ENCODE measurements at regions not wholly inside any gene's neighbourhood (a gene's known extent, or its start where the extent isn't known, plus 50 kb on each side); places are given as distances from the start of the nearest gene placed in this dataset.
"Not testable (repeated sequence)": the region's sequence is repeated elsewhere in the genome, so short reads cannot be mapped to it uniquely, and the experiment has no call there.

DNA sequence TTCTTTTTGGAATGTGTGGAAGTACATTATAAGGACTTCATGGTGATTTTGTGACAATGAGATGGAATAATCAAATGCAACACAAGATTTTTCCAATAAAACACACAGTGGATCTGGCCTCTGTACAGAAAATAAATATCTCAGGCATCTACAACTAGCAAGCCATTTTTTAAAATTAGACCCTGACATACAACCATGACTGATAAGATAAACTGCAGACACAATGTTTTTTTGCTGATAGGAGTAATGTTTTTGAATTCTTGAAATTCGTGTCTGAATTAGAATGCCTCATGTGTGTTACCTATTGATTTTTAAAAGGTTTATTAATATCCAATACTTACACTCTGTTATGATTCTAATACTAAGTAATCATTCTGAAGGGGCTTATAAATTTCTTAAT, 328.1 kb downstream of the HGF start:
- no peak for DNase-seq (ENCODE audit: low spot score)
- H3K9me3 Mint-ChIP-seq: peaks cover 6% of the 10 kb centered on the region
- no peaks in the 10 kb centered on the region for H3K4me1 Mint-ChIP-seq (ENCODE audit: low read depth)
- no peak overlapping the region for H3K4me3 Mint-ChIP-seq
- no peak overlapping the region for H3K27ac Mint-ChIP-seq
- H3K27me3 Mint-ChIP-seq (ENCODE audit: low read depth): no peaks in the 10 kb centered on the region
- no peaks in the 10 kb centered on the region for H3K36me3 Mint-ChIP-seq (ENCODE audit: low read depth)

- no peak for DNase-seq (ENCODE audit: low spot score)
- Mint-ChIP-seq H3K27ac (no peak overlapping the region), H3K27me3 (ENCODE audit: low read depth) (no peaks in the 10 kb centered on the region), H3K36me3 (ENCODE audit: low read depth) (no peaks in the 10 kb centered on the region), H3K4me1 (ENCODE audit: low read depth) (no peaks in the 10 kb centered on the region), H3K9me3 (peaks cover 9% of the 10 kb centered on the region), H3K4me3 (no peak overlapping the region)
These were observed 330.3 kb downstream of the HGF start for GRCh38 chr7:81439591-81439990.

DNA sequence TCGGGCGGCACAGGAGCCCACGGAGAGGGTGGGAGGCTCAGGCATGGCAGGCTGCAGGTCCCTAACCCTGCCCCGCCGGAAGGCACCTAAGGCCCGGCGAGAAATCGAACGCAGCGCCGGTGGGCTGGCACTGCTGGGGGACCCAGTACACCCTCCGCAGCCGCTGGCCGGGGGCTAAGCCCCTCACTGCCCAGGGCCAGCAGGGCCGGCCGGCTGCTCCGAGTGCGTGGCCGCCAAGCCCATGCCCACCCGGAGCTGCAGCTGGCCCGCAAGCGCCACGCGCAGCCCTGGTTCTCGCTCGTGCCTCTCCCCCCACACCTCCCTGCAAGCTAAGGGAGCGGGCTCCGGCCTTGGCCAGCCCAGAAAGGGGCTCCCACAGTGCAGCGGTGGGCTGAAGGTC, 332.7 kb downstream of the HGF start:
- not testable (repeated sequence) for H3K27me3 Mint-ChIP-seq (ENCODE audit: low read depth); H3K27ac Mint-ChIP-seq

GRCh38 chr7:81433692-81434331, 336.0 kb downstream of the HGF start:
- Mint-ChIP-seq H3K9me3 (peaks cover 9% of the 10 kb centered on the region), H3K27ac (no peak overlapping the region), H3K36me3 (ENCODE audit: low read depth) (no peaks in the 10 kb centered on the region), H3K4me1 (ENCODE audit: low read depth) (no peaks in the 10 kb centered on the region), H3K4me3 (no peak overlapping the region), H3K27me3 (ENCODE audit: low read depth) (no peaks in the 10 kb centered on the region)
- DNase-seq (ENCODE audit: low spot score): no peak

More for the DNA sequence above, 332.7 kb downstream of the HGF start:
- H3K4me1 Mint-ChIP-seq (ENCODE audit: low read depth); DNase-seq (ENCODE audit: low spot score); H3K4me3 Mint-ChIP-seq; H3K9me3 Mint-ChIP-seq; H3K36me3 Mint-ChIP-seq (ENCODE audit: low read depth): not testable (repeated sequence)

GRCh38 chr7:81433206-81433605, 336.6 kb downstream of the HGF start:
- Mint-ChIP-seq H3K4me3 (no peak overlapping the region), H3K9me3 (peaks cover 9% of the 10 kb centered on the region), H3K27me3 (ENCODE audit: low read depth) (no peaks in the 10 kb centered on the region), H3K4me1 (ENCODE audit: low read depth) (no peaks in the 10 kb centered on the region), H3K36me3 (ENCODE audit: low read depth) (no peaks in the 10 kb centered on the region), H3K27ac (no peak overlapping the region)
- DNase-seq (ENCODE audit: low spot score): no peak

GRCh38 chr7:81430761-81431160, 339.1 kb downstream of the HGF start:
- H3K27ac Mint-ChIP-seq: no peak overlapping the region
- DNase-seq (ENCODE audit: low spot score): no peak
- H3K4me1 Mint-ChIP-seq (ENCODE audit: low read depth): no peaks in the 10 kb centered on the region
- no peaks in the 10 kb centered on the region for H3K27me3 Mint-ChIP-seq (ENCODE audit: low read depth)
- H3K4me3 Mint-ChIP-seq: no peak overlapping the region
- no peaks in the 10 kb centered on the region for H3K9me3 Mint-ChIP-seq
- no peaks in the 10 kb centered on the region for H3K36me3 Mint-ChIP-seq (ENCODE audit: low read depth)

GRCh38 chr7:81430150-81430549, 339.7 kb downstream of the HGF start:
- Mint-ChIP-seq H3K4me3 (no peak overlapping the region), H3K36me3 (ENCODE audit: low read depth) (no peaks in the 10 kb centered on the region), H3K4me1 (ENCODE audit: low read depth) (no peaks in the 10 kb centered on the region), H3K27me3 (ENCODE audit: low read depth) (no peaks in the 10 kb centered on the region), H3K9me3 (no peaks in the 10 kb centered on the region), H3K27ac (no peak overlapping the region)
- DNase-seq (ENCODE audit: low spot score): no peak

DNA sequence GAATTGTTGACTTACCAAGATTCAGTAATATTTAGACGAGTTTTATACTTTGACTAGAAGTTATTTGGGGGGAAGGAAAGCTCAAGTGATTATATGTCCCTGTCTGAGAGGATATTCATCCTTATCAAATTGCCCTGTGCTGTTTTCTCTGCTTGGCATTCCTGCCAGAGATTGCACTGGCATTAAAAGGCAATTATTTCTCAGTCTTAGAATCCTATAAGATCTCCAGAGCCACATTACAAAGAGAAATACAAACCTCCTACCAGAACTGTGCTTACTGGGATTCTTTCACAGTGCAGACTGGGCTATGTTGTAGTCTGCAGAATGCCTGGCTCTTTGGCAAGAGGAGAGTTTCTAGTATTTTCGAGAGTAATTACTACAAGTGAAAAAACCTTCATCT, 342.4 kb downstream of the HGF start:
- no peak overlapping the region for H3K27ac Mint-ChIP-seq
- DNase-seq (ENCODE audit: low spot score): no peak
- H3K27me3 Mint-ChIP-seq (ENCODE audit: low read depth): no peaks in the 10 kb centered on the region
- H3K36me3 Mint-ChIP-seq (ENCODE audit: low read depth): no peaks in the 10 kb centered on the region
- H3K9me3 Mint-ChIP-seq: no peaks in the 10 kb centered on the region
- no peaks in the 10 kb centered on the region for H3K4me1 Mint-ChIP-seq (ENCODE audit: low read depth)
- H3K4me3 Mint-ChIP-seq: no peak overlapping the region

DNA sequence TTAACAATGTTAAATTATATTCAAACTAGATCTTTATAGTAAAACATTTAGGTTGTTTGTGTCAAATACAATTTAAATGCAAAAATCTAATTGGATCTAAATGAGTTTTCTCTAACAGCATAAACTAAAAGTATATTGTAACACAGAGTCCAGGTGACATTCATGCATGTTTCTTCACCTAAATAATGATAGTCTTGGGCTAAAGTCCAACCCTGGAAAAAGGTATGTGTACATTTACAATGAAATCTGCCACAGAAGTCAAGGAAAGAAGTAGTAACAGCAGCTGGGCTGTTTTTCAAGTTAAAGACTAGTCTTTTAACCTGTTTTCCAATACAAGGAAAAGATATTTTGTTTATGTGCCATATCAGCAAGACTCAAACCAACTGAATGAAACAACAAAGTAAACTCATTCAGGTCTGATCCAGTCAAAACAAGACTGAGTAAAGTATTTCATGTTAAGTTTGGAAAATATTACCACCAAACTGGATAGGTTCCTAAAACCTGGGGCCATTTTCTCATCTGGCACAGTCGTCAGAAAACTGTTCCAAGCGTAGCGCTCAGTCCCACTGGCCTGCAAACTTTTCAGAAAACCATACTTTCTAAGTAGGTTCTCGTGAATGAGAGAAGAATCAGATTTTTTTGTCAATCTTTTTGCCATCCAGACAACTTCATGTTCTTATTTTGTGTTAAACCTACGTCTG, 349.2 kb downstream of the HGF start:
- H3K36me3 Mint-ChIP-seq (ENCODE audit: low read depth): no peaks in the 10 kb centered on the region

GRCh38 chr7:81419731-81420130, 350.1 kb downstream of the HGF start:
- H3K4me1 Mint-ChIP-seq (ENCODE audit: low read depth): no peaks in the 10 kb centered on the region
- no peak overlapping the region for H3K27ac Mint-ChIP-seq
- H3K9me3 Mint-ChIP-seq: no peaks in the 10 kb centered on the region
- DNase-seq (ENCODE audit: low spot score): no peak
- no peaks in the 10 kb centered on the region for H3K27me3 Mint-ChIP-seq (ENCODE audit: low read depth)
- H3K4me3 Mint-ChIP-seq: no peak overlapping the region
- H3K36me3 Mint-ChIP-seq (ENCODE audit: low read depth): no peaks in the 10 kb centered on the region

More for the DNA sequence above, 349.2 kb downstream of the HGF start:
- H3K9me3 Mint-ChIP-seq: no peaks in the 10 kb centered on the region
- H3K27ac Mint-ChIP-seq: no peak overlapping the region
- H3K4me3 Mint-ChIP-seq: no peak overlapping the region
- no peaks in the 10 kb centered on the region for H3K27me3 Mint-ChIP-seq (ENCODE audit: low read depth)
- DNase-seq (ENCODE audit: low spot score): no peak
- H3K4me1 Mint-ChIP-seq (ENCODE audit: low read depth): no peaks in the 10 kb centered on the region

DNA sequence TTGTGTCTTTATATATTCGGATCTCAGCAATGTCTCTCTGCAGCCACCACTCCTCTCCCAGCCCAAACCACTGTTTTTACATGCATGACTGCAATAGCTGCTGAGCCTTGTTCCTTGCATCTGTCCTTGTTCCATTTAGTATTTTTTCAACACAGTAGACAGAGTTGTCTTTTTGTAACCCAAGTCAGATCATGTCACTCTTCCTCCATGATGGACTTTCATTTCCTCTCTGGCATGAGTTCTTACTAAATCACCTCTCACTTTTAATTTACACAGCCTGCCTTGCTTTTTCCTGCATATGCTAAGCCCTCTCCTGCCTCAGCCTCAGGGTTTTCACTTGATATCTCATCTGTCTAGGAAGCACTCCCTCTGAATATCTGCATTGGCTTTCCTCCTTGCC, 353.2 kb downstream of the HGF start:
- Mint-ChIP-seq H3K27ac (no peak overlapping the region), H3K9me3 (no peaks in the 10 kb centered on the region), H3K4me3 (no peak overlapping the region), H3K4me1 (ENCODE audit: low read depth) (no peaks in the 10 kb centered on the region), H3K36me3 (ENCODE audit: low read depth) (no peaks in the 10 kb centered on the region), H3K27me3 (ENCODE audit: low read depth) (no peaks in the 10 kb centered on the region)
- no peak for DNase-seq (ENCODE audit: low spot score)

- Mint-ChIP-seq H3K4me3 (no peak overlapping the region), H3K36me3 (ENCODE audit: low read depth) (no peaks in the 10 kb centered on the region), H3K27ac (no peak overlapping the region), H3K27me3 (ENCODE audit: low read depth) (no peaks in the 10 kb centered on the region), H3K4me1 (ENCODE audit: low read depth) (no peaks in the 10 kb centered on the region), H3K9me3 (no peaks in the 10 kb centered on the region)
- no peak for DNase-seq (ENCODE audit: low spot score)
These were observed 354.7 kb downstream of the HGF start for GRCh38 chr7:81415181-81415580.

GRCh38 chr7:81414411-81414810, 355.4 kb downstream of the HGF start:
- no peaks in the 10 kb centered on the region for H3K4me1 Mint-ChIP-seq (ENCODE audit: low read depth)
- H3K9me3 Mint-ChIP-seq: no peaks in the 10 kb centered on the region
- no peak for DNase-seq (ENCODE audit: low spot score)
- no peak overlapping the region for H3K27ac Mint-ChIP-seq
- H3K36me3 Mint-ChIP-seq (ENCODE audit: low read depth): no peaks in the 10 kb centered on the region
- no peaks in the 10 kb centered on the region for H3K27me3 Mint-ChIP-seq (ENCODE audit: low read depth)
- H3K4me3 Mint-ChIP-seq: no peak overlapping the region

- no peaks in the 10 kb centered on the region for H3K9me3 Mint-ChIP-seq
- no peaks in the 10 kb centered on the region for H3K27me3 Mint-ChIP-seq (ENCODE audit: low read depth)
- DNase-seq (ENCODE audit: low spot score): no peak
- no peak overlapping the region for H3K27ac Mint-ChIP-seq
- H3K4me1 Mint-ChIP-seq (ENCODE audit: low read depth): no peaks in the 10 kb centered on the region
- no peaks in the 10 kb centered on the region for H3K36me3 Mint-ChIP-seq (ENCODE audit: low read depth)
- no peak overlapping the region for H3K4me3 Mint-ChIP-seq
These were observed 359.3 kb downstream of the HGF start for GRCh38 chr7:81410471-81411117.

Measured in T-helper 2 cell treated with Interferon-gamma antibody and Interleukin-4, amounts not matched to agents 5 μg/mL and 100 μg/mL, for 36 hours (primary cell).